ENCODE measurements at regions not wholly inside any gene's neighbourhood (a gene's known extent, or its start where the extent isn't known, plus 50 kb on each side); places are given as distances from the start of the nearest gene placed in this dataset.
A peak's percentile ranks its signal among the peaks of the same experiment; 100 is the strongest.

DNA sequence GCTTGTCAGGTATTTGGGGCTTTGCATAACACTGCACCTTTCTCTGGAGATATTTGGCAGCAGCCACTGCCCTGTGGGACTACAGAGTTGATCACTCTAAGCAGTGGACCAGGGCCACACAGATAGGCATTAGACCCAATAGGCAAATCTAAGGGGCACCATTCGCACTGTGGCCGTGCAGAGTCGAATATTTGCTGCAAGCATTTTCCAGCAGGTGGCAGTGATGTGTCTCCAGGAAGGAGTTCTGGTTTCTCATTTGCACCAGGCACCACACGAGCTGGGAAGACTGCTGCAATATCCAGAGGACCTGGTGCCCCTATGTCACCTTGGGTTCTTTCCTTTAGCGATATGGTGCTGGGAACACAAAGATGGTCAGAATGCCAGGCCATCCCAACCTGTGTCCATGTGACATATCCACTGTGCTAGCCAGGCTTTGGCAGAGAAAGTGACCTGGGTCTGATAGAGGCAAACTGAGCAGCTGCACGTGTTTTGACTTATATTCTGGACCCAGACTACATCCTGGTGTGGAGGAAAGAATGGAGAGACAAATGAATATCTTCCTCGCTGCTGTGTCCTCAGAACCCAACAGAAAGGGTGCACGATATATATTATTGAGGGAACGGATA is 318.7 kb downstream of the BUD13 start:
- Histone ChIP-seq H3K4me1 (no peaks in the 10 kb centered on the region), H3K27me3 (no peaks in the 10 kb centered on the region), H3K36me3 (no peaks in the 10 kb centered on the region), H3K9me3 (peaks cover 0 to 3% (median 0%) of the 10 kb centered on the region in 4 donors), H3K27ac (no peak overlapping the region), H3K4me3 (no peak overlapping the region)
- DNase-seq (peak in 1 of 2 donors; percentile 26), ATAC-seq (ENCODE audit: low FRiP score in 2 of 2) (peak in 1 of 2 donors; percentile 42)
- WGBS, 2 donors, result 52 to 77% methylated on average over 8 to 9 of the region's 9 CpGs
- TF ChIP-seq, protein P1, sequence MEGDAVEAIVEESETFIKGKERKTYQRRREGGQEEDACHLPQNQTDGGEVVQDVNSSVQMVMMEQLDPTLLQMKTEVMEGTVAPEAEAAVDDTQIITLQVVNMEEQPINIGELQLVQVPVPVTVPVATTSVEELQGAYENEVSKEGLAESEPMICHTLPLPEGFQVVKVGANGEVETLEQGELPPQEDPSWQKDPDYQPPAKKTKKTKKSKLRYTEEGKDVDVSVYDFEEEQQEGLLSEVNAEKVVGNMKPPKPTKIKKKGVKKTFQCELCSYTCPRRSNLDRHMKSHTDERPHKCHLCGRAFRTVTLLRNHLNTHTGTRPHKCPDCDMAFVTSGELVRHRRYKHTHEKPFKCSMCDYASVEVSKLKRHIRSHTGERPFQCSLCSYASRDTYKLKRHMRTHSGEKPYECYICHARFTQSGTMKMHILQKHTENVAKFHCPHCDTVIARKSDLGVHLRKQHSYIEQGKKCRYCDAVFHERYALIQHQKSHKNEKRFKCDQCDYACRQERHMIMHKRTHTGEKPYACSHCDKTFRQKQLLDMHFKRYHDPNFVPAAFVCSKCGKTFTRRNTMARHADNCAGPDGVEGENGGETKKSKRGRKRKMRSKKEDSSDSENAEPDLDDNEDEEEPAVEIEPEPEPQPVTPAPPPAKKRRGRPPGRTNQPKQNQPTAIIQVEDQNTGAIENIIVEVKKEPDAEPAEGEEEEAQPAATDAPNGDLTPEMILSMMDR (IDR thresholded peaks at IDR 0.05), result peak in 4 of 6 experiments; percentile 21 to 42 (median 30)
- no peak for TF ChIP-seq POLR2AphosphoS5 (IDR thresholded peaks at IDR 0.05)

DNA sequence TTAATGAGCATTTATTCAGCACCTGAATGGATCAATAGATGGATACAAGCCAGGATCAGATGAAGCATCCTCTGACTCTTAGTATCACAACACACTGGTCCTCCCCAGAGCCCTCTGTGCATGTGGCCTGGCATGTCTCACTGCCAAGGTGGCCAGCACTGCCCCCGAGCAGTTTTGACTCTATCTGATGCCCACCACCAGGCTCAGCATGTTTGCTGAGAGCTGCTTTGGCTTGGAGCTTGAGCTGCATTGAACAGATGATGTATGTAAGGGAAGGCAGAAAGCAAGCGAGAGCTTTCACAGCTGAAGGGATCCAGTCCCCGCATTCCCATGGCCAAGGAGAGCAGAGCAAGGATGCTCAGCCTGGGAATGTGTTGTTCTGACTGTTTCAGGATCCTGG is 320.3 kb downstream of the BUD13 start:
- no peak overlapping the region for H3K4me3 ChIP-seq
- no peaks in the 10 kb centered on the region for H3K36me3 ChIP-seq
- no peak overlapping the region for H3K27ac ChIP-seq
- ATAC-seq (ENCODE audit: low FRiP score in 2 of 2) (no peak), DNase-seq (no peak)
- TF ChIP-seq EP300 (IDR thresholded peaks at IDR 0.05), result no peak
- no peak for TF ChIP-seq POLR2AphosphoS5 (IDR thresholded peaks at IDR 0.05)
- 80 to 83% methylated on average over 2 to 3 of the region's 3 CpGs for WGBS, 2 donors
- H3K9me3 ChIP-seq, result peaks cover 0 to 3% (median 0%) of the 10 kb centered on the region in 4 donors
- no peaks in the 10 kb centered on the region for H3K27me3 ChIP-seq
- H3K4me1 ChIP-seq, result no peaks in the 10 kb centered on the region

DNA sequence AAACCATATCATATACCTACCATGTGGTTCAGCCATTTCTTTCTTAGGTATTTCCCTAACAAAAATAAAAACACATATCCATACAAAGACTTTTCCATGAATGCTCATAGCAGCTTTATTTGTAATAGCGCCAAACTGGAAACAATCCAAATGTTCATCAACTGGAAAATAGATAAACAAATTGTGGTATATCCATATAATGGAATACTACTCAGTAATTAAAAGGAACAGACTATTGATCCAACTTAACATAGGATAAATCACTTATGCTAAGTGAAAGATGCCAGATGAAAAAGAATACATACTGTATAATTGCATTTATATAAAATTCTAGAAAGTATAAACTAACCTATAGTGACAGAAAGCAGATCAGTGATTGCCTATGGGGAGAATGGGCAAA is 323.3 kb downstream of the BUD13 start:
- no peak for ATAC-seq (ENCODE audit: low FRiP score in 2 of 2)
- DNase-seq, result no peak
- H3K4me1 ChIP-seq, result no peaks in the 10 kb centered on the region
- H3K4me3 ChIP-seq, result no peak overlapping the region
- H3K27ac ChIP-seq, result no peak overlapping the region
- TF ChIP-seq, protein P1 (IDR thresholded peaks at IDR 0.05), result no peak
- TF ChIP-seq POLR2A (IDR thresholded peaks at IDR 0.05) (no peak), EP300 (IDR thresholded peaks at IDR 0.05) (no peak), POLR2AphosphoS5 (IDR thresholded peaks at IDR 0.05) (no peak)
- no peaks in the 10 kb centered on the region for H3K36me3 ChIP-seq
- WGBS, 2 donors, result 93 to 100% methylated on average over 1 of the region's 1 CpG
- no peaks in the 10 kb centered on the region for H3K27me3 ChIP-seq
- peaks cover 0 to 3% (median 0%) of the 10 kb centered on the region in 4 donors for H3K9me3 ChIP-seq

DNA sequence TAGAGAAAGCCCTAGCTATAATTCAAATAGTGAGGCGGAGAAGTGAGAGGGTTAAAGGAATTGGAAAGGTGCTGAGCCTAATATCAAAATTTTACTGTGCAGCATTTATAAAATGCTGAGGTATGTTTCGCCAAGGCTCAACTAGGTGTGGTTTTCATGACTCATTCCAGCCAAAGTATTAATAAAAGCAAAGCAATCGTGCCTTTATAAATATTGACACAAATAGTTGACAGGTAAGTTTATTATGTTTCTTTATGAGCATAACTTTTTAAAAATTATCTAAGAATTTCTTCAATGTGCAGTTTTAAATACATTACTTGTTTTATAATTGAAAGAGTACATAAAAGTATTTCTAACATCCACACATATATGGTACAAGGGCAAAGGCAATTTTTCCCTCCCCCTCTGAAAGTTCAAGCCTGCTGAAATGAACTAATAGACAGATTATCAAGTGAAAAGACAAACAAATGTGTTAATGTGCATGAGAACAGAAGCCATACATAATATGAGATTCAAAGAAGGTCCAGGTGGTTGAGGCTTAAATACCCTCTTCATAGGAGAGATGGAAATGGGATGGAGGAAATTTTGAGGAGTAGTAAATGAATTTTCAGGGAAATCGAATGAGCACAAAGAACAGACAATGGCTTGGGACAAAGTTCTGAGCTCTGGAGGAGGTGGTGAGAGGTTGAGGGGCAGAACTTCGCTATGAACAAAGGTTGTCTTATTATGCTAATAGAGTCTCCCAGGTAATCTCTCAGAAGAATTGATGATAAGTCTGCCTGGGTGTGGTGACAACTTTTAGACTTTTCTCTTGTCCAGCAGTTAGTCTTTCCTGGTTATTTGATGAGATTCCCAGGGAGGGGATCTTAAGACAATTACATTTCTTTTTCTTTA is 326.5 kb downstream of the BUD13 start:
- 57 to 63% methylated on average over 5 of the region's 5 CpGs for WGBS, 2 donors
- Histone ChIP-seq H3K9me3 (peaks cover 0 to 7% (median 0%) of the 10 kb centered on the region in 4 donors), H3K36me3 (no peaks in the 10 kb centered on the region), H3K27ac (no peak overlapping the region), H3K27me3 (no peaks in the 10 kb centered on the region), H3K4me3 (no peak overlapping the region), H3K4me1 (no peaks in the 10 kb centered on the region)
- no peak for TF ChIP-seq POLR2AphosphoS5 (IDR thresholded peaks at IDR 0.05)
- TF ChIP-seq, protein P1 (IDR thresholded peaks at IDR 0.05), result no peak
- no peak for TF ChIP-seq POLR2A (IDR thresholded peaks at IDR 0.05)
- no peak for TF ChIP-seq EP300 (IDR thresholded peaks at IDR 0.05)
- DNase-seq (no peak), ATAC-seq (ENCODE audit: low FRiP score in 2 of 2) (no peak)
